ENCODE measurements at regions not wholly inside any gene's neighbourhood (a gene's known extent, or its start where the extent isn't known, plus 50 kb on each side); places are given as distances from the start of the nearest gene placed in this dataset.
A peak's percentile ranks its signal among the peaks of the same experiment; 100 is the strongest.

DNA sequence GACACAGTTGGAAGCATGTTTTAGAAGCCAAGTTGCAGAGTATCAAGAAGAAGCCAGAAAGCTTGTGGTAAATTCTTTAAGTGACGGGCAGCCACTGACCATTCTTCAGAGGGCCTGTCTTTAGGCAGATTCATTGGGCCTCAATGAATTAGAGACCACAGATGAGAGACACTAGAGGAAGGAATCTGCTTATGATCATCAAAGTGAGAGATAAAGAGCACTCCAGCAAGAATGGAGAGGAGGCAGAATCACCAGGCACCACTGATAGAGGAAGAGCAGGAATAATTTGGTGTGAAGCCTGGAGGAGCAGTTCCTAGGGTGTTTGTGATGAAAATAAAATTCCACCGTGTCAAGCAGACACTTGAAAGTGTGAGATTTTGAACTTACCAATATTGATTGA lies 365.9 kb upstream of the SLC30A5 start:
- intact Hi-C loops (cut with DNase I, micrococcal nuclease): no loop called here
- H3K4me3 ChIP-seq (ENCODE audit: low read length): no peak overlapping the region
- POLR2A ChIA-PET: no interaction called here

DNA sequence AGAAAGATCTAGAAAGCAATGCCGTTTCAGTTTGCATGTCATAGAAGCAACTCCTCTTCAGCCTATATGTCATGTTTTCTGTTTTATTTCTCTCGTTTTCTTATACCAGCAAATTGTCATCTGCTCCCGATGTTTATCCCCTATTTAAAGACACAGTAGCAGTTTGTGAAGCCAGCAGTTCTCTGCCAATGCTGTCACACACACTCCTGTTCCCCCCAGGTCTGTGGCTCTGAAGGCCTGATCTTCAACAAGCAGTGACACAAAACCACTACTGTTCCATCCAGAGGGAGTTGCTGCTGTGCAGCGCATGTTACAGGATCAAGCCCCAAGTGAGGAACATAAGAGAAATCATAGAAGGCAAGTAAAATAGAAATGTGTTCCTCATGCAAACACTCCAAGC lies 364.1 kb upstream of the SLC30A5 start:
- Mint-ChIP-seq H3K27me3 (no peaks in the 10 kb centered on the region), H3K9me3 (no peaks in the 10 kb centered on the region), H3K4me1 (ENCODE audit: low read depth) (peaks cover 5% of the 10 kb centered on the region), H3K36me3 (ENCODE audit: low read depth) (no peaks in the 10 kb centered on the region), H3K4me3 (no peak overlapping the region), H3K27ac (no peak overlapping the region)
- Histone ChIP-seq H3K27ac (ENCODE audit: low read depth in 1 of 2, low read length in 2 of 2) (no peak overlapping the region), H3K9me3 (ENCODE audit: control insufficient read depth in 1 of 2, insufficient read depth in 1 of 2, low read length in 2 of 2) (no peaks in the 10 kb centered on the region), H3K36me3 (ENCODE audit: insufficient read depth, low read length) (no peaks in the 10 kb centered on the region), H3K27me3 (ENCODE audit: control insufficient read depth in 1 of 2, insufficient read depth in 2 of 2, low read length in 2 of 2) (no peaks in the 10 kb centered on the region), H3K4me3 (ENCODE audit: low read length) (no peak overlapping the region), H3K4me1 (ENCODE audit: insufficient read depth, low read length) (no peaks in the 10 kb centered on the region)
- TF ChIP-seq CTCF (IDR thresholded peaks at IDR 0.05): no peak
- no peak for ATAC-seq (ENCODE audit: poor library complexity)
- CTCF ChIA-PET: interaction anchor here (0.9 kb wide), 1 partner anchor 24 kb away, joined by 3 read pairs; no protein-coding TSS in a partner anchor
- intact Hi-C loops (cut with DNase I, micrococcal nuclease): no loop called here
- POLR2A ChIA-PET: no interaction called here
- DNase-seq: no peak

More for the DNA sequence above, 365.9 kb upstream of the SLC30A5 start:
- Histone ChIP-seq H3K27me3 (ENCODE audit: control insufficient read depth in 1 of 2, insufficient read depth in 2 of 2, low read length in 2 of 2) (no peaks in the 10 kb centered on the region), H3K36me3 (ENCODE audit: insufficient read depth, low read length) (no peaks in the 10 kb centered on the region), H3K4me1 (ENCODE audit: insufficient read depth, low read length) (no peaks in the 10 kb centered on the region), H3K9me3 (ENCODE audit: control insufficient read depth in 1 of 2, insufficient read depth in 1 of 2, low read length in 2 of 2) (no peaks in the 10 kb centered on the region), H3K27ac (ENCODE audit: low read depth in 1 of 2, low read length in 2 of 2) (no peak overlapping the region)
- CTCF ChIA-PET: no interaction called here
- Mint-ChIP-seq H3K4me1 (ENCODE audit: low read depth) (peaks cover 5% of the 10 kb centered on the region), H3K36me3 (ENCODE audit: low read depth) (no peaks in the 10 kb centered on the region), H3K4me3 (no peak overlapping the region), H3K27ac (no peak overlapping the region), H3K9me3 (peaks cover 4% of the 10 kb centered on the region), H3K27me3 (no peaks in the 10 kb centered on the region)
- TF ChIP-seq CTCF (IDR thresholded peaks at IDR 0.05): no peak
- ATAC-seq (ENCODE audit: poor library complexity) (no peak), DNase-seq (no peak)

DNA sequence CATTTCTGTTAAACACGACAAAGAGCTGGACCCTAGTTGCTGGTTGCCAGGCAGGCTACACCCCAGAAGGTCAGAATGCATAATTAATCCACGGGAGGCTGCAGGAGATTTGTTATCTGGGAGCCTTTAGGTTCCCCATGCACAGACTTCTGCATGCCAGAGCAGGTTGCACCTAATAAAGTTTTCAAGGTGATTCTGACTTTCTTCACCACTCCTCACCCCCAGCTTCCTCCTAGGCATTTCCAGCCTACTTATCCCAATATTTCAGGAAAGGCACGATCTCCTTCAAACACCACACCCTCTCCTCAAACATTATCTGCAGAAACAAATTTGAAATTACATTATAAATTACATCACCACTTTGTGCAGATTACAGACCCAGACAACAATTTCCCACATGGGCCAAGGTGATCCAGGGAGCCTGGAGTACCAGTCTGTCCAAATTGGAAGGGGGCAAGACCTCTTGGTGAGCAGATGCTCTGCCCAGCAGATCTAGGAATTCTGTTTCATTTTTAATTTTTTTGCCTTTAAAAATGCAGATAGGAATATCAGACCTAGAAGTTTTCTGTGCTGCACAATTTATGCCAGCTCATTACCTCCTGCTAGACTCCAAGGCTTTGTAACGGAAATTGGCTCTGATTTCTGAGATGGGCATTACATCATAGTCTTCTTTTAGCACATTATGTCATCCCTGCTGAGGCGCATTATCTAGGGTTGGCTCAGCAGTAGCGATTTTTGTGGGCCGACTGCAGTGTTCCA lies 363.4 kb upstream of the SLC30A5 start:
- H3K36me3 ChIP-seq (ENCODE audit: insufficient read depth, low read length): no peaks in the 10 kb centered on the region
- no peaks in the 10 kb centered on the region for H3K9me3 Mint-ChIP-seq
- peaks cover 6% of the 10 kb centered on the region for H3K4me1 Mint-ChIP-seq (ENCODE audit: low read depth)
- no peaks in the 10 kb centered on the region for H3K9me3 ChIP-seq (ENCODE audit: control insufficient read depth in 1 of 2, insufficient read depth in 1 of 2, low read length in 2 of 2)
- no peak overlapping the region for H3K4me3 ChIP-seq (ENCODE audit: low read length)
- H3K36me3 Mint-ChIP-seq (ENCODE audit: low read depth): no peaks in the 10 kb centered on the region
- ChIA-PET CTCF (no interaction called here), POLR2A (no interaction called here)
- no peak overlapping the region for H3K27ac Mint-ChIP-seq
- H3K4me1 ChIP-seq (ENCODE audit: insufficient read depth, low read length): no peaks in the 10 kb centered on the region
- no peak overlapping the region for H3K27ac ChIP-seq (ENCODE audit: low read depth in 1 of 2, low read length in 2 of 2)
- intact Hi-C loops (cut with DNase I, micrococcal nuclease): no loop called here
- DNase-seq (peak in 1 of 14 experiments; percentile 45), ATAC-seq (ENCODE audit: poor library complexity) (no peak)
- TF ChIP-seq CTCF (IDR thresholded peaks at IDR 0.05): no peak
- H3K4me3 Mint-ChIP-seq: no peak overlapping the region
- no peaks in the 10 kb centered on the region for H3K27me3 Mint-ChIP-seq
- no peaks in the 10 kb centered on the region for H3K27me3 ChIP-seq (ENCODE audit: control insufficient read depth in 1 of 2, insufficient read depth in 2 of 2, low read length in 2 of 2)

Data from CD4-positive, alpha-beta T cell (primary cell).